ENCODE measurements at regions not wholly inside any gene's neighbourhood (a gene's known extent, or its start where the extent isn't known, plus 50 kb on each side); places are given as distances from the start of the nearest gene placed in this dataset.

DNA sequence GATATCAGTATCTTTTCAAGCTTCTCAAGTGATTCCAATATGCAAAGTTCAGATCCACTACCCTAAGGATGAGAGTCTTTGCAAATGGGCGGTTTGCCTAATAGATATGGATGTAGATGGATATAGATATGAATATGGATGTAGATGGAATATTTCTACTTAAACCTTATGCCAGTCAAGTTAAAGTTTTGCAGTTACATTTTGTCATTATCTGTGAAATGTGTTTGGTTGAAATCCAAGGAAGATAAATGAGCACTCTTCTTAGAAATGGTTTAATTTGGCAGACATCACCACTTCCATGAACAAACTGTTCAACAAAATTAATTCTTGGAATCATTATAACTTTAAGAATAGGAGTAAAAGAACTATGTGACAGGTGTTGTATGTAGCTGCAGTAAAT lies 1066.6 kb downstream of the PCDH18 start:
- Mint-ChIP-seq H3K27me3 (no peaks in the 10 kb centered on the region), H3K9me3 (peaks cover 0 to 22% (median 3%) of the 10 kb centered on the region in 11 donors), H3K4me3 (no peak overlapping the region), H3K27ac (no peak overlapping the region), H3K4me1 (no peaks in the 10 kb centered on the region), H3K36me3 (no peaks in the 10 kb centered on the region)
- no peaks in the 10 kb centered on the region for H3K27me3 ChIP-seq (ENCODE audit: control insufficient read depth in 2 of 2, insufficient read depth in 2 of 2, low read length in 2 of 2)
- CTCF ChIA-PET: no interaction called here
- H3K4me3 ChIP-seq (ENCODE audit: low read length): no peak overlapping the region
- no peaks in the 10 kb centered on the region for H3K4me1 ChIP-seq (ENCODE audit: control insufficient read depth in 2 of 2, insufficient read depth in 2 of 2, low read length in 2 of 2)
- no peaks in the 10 kb centered on the region for H3K36me3 ChIP-seq (ENCODE audit: control insufficient read depth in 2 of 3, insufficient read depth in 3 of 3, low read length in 3 of 3)
- no peak for DNase-seq
- H3K9me3 ChIP-seq (ENCODE audit: control insufficient read depth in 2 of 3, low read length in 3 of 3): no peaks in the 10 kb centered on the region
- H3K27ac ChIP-seq (ENCODE audit: low read depth, low read length): no peak overlapping the region
- no peak for ATAC-seq
- POLR2A ChIA-PET: no interaction called here
- intact Hi-C loops (cut with micrococcal nuclease): no loop called here

- CTCF ChIA-PET: no interaction called here
- H3K4me1 ChIP-seq (ENCODE audit: control insufficient read depth in 2 of 2, insufficient read depth in 2 of 2, low read length in 2 of 2): no peaks in the 10 kb centered on the region
- no peaks in the 10 kb centered on the region for H3K27me3 Mint-ChIP-seq
- peaks cover 0 to 13% (median 1%) of the 10 kb centered on the region in 11 donors for H3K9me3 Mint-ChIP-seq
- H3K36me3 Mint-ChIP-seq: no peaks in the 10 kb centered on the region
- no peak overlapping the region for H3K27ac Mint-ChIP-seq
- DNase-seq: no peak
- no peaks in the 10 kb centered on the region for H3K36me3 ChIP-seq (ENCODE audit: control insufficient read depth in 2 of 3, insufficient read depth in 3 of 3, low read length in 3 of 3)
- H3K4me1 Mint-ChIP-seq: no peaks in the 10 kb centered on the region
- no peak overlapping the region for H3K4me3 Mint-ChIP-seq
- H3K9me3 ChIP-seq (ENCODE audit: control insufficient read depth in 2 of 3, low read length in 3 of 3): no peaks in the 10 kb centered on the region
- H3K27me3 ChIP-seq (ENCODE audit: control insufficient read depth in 2 of 2, insufficient read depth in 2 of 2, low read length in 2 of 2): no peaks in the 10 kb centered on the region
- intact Hi-C loops (cut with micrococcal nuclease): no loop called here
- H3K4me3 ChIP-seq (ENCODE audit: low read length): no peak overlapping the region
- H3K27ac ChIP-seq (ENCODE audit: low read depth, low read length): no peak overlapping the region
- POLR2A ChIA-PET: no interaction called here
- no peak for ATAC-seq
These were observed 1068.4 kb downstream of the PCDH18 start for GRCh38 chr4:136463941-136464340.

GRCh38 chr4:136461533-136461932 lies 1070.8 kb downstream of the PCDH18 start:
- Mint-ChIP-seq H3K4me3 (no peak overlapping the region), H3K9me3 (peaks cover 0 to 13% (median 1%) of the 10 kb centered on the region in 11 donors), H3K27me3 (no peaks in the 10 kb centered on the region), H3K27ac (no peak overlapping the region), H3K36me3 (no peaks in the 10 kb centered on the region), H3K4me1 (no peaks in the 10 kb centered on the region)
- Histone ChIP-seq H3K4me3 (ENCODE audit: low read length) (no peak overlapping the region), H3K9me3 (ENCODE audit: control insufficient read depth in 2 of 3, low read length in 3 of 3) (no peaks in the 10 kb centered on the region), H3K36me3 (ENCODE audit: control insufficient read depth in 2 of 3, insufficient read depth in 3 of 3, low read length in 3 of 3) (no peaks in the 10 kb centered on the region), H3K4me1 (ENCODE audit: control insufficient read depth in 2 of 2, insufficient read depth in 2 of 2, low read length in 2 of 2) (no peaks in the 10 kb centered on the region), H3K27me3 (ENCODE audit: control insufficient read depth in 2 of 2, insufficient read depth in 2 of 2, low read length in 2 of 2) (no peaks in the 10 kb centered on the region), H3K27ac (ENCODE audit: low read depth, low read length) (no peak overlapping the region)
- CTCF ChIA-PET: no interaction called here
- no peak for ATAC-seq
- no peak for DNase-seq
- POLR2A ChIA-PET: no interaction called here
- intact Hi-C loops (cut with micrococcal nuclease): no loop called here

DNA sequence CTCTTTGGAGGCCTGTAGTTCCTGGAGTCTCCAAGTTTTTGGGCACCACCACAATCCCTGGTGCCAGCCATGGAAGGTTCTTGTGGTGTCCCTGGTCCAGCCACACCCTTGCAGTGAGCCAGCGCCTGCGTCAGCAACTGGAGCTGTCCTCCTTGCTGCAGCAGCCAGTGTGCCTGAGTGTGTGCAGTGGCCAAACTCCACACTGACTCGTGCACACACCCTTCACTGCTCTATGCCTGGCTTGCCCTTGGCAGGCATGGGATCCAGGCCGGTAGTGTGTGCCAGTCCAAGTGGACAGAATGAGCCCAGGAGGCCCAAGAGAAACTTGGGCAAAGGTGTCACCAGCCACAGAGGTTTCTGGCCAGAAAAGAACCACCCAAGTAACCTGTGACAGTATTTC lies 1074.0 kb downstream of the PCDH18 start:
- Mint-ChIP-seq H3K27ac (no peak overlapping the region), H3K36me3 (no peaks in the 10 kb centered on the region), H3K4me1 (no peaks in the 10 kb centered on the region), H3K27me3 (no peaks in the 10 kb centered on the region), H3K9me3 (peaks cover 0 to 13% (median 0%) of the 10 kb centered on the region in 11 donors), H3K4me3 (no peak overlapping the region)
- H3K4me1 ChIP-seq (ENCODE audit: control insufficient read depth in 2 of 2, insufficient read depth in 2 of 2, low read length in 2 of 2): no peaks in the 10 kb centered on the region
- no peaks in the 10 kb centered on the region for H3K36me3 ChIP-seq (ENCODE audit: control insufficient read depth in 2 of 3, insufficient read depth in 3 of 3, low read length in 3 of 3)
- ATAC-seq: no peak
- ChIA-PET CTCF (no interaction called here), POLR2A (no interaction called here)
- intact Hi-C loops (cut with micrococcal nuclease): no loop called here
- no peak overlapping the region for H3K4me3 ChIP-seq (ENCODE audit: low read length)
- no peak overlapping the region for H3K27ac ChIP-seq (ENCODE audit: low read depth, low read length)
- no peaks in the 10 kb centered on the region for H3K9me3 ChIP-seq (ENCODE audit: control insufficient read depth in 2 of 3, low read length in 3 of 3)
- no peaks in the 10 kb centered on the region for H3K27me3 ChIP-seq (ENCODE audit: control insufficient read depth in 2 of 2, insufficient read depth in 2 of 2, low read length in 2 of 2)
- DNase-seq: no peak

GRCh38 chr4:136457577-136457976 lies 1074.7 kb downstream of the PCDH18 start:
- Mint-ChIP-seq H3K27me3 (no peaks in the 10 kb centered on the region), H3K4me3 (no peak overlapping the region), H3K27ac (no peak overlapping the region), H3K9me3 (peaks cover 0 to 17% (median 0%) of the 10 kb centered on the region in 11 donors), H3K4me1 (no peaks in the 10 kb centered on the region), H3K36me3 (no peaks in the 10 kb centered on the region)
- ATAC-seq: no peak
- H3K4me1 ChIP-seq (ENCODE audit: control insufficient read depth in 2 of 2, insufficient read depth in 2 of 2, low read length in 2 of 2): no peaks in the 10 kb centered on the region
- intact Hi-C loops (cut with micrococcal nuclease): no loop called here
- no peaks in the 10 kb centered on the region for H3K9me3 ChIP-seq (ENCODE audit: control insufficient read depth in 2 of 3, low read length in 3 of 3)
- H3K36me3 ChIP-seq (ENCODE audit: control insufficient read depth in 2 of 3, insufficient read depth in 3 of 3, low read length in 3 of 3): no peaks in the 10 kb centered on the region
- H3K27ac ChIP-seq (ENCODE audit: low read depth, low read length): no peak overlapping the region
- H3K4me3 ChIP-seq (ENCODE audit: low read length): no peak overlapping the region
- H3K27me3 ChIP-seq (ENCODE audit: control insufficient read depth in 2 of 2, insufficient read depth in 2 of 2, low read length in 2 of 2): no peaks in the 10 kb centered on the region
- ChIA-PET CTCF (no interaction called here), POLR2A (no interaction called here)
- no peak for DNase-seq

DNA sequence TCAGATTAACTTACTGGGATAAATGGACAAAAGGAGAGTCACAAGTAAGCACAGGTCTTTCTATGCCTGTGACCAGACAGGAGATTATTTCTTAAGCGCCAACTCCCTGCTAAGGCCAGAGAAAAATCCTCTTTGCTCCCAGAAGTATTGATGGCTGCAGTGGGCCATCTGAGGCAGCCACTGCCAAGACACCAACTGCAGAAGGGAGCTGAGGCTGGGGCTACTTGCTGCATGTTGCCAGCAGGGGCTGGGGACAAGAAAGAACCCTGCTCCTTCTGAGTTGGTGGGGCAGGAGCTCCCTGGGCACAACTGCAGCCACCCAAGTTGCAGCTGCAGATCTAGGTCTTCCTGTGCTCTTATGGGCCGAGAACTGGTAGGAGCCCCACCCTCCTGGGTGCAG lies 1075.3 kb downstream of the PCDH18 start:
- Mint-ChIP-seq H3K27ac (no peak overlapping the region), H3K36me3 (no peaks in the 10 kb centered on the region), H3K9me3 (peaks cover 0 to 14% (median 0%) of the 10 kb centered on the region in 11 donors), H3K4me1 (no peaks in the 10 kb centered on the region), H3K27me3 (no peaks in the 10 kb centered on the region), H3K4me3 (no peak overlapping the region)
- H3K9me3 ChIP-seq (ENCODE audit: control insufficient read depth in 2 of 3, low read length in 3 of 3): no peaks in the 10 kb centered on the region
- CTCF ChIA-PET: no interaction called here
- ATAC-seq (no peak), DNase-seq (no peak)
- H3K4me1 ChIP-seq (ENCODE audit: control insufficient read depth in 2 of 2, insufficient read depth in 2 of 2, low read length in 2 of 2): no peaks in the 10 kb centered on the region
- POLR2A ChIA-PET: no interaction called here
- H3K36me3 ChIP-seq (ENCODE audit: control insufficient read depth in 2 of 3, insufficient read depth in 3 of 3, low read length in 3 of 3): no peaks in the 10 kb centered on the region
- H3K27ac ChIP-seq (ENCODE audit: low read depth, low read length): no peak overlapping the region
- H3K27me3 ChIP-seq (ENCODE audit: control insufficient read depth in 2 of 2, insufficient read depth in 2 of 2, low read length in 2 of 2): no peaks in the 10 kb centered on the region
- intact Hi-C loops (cut with micrococcal nuclease): no loop called here
- H3K4me3 ChIP-seq (ENCODE audit: low read length): no peak overlapping the region

DNA sequence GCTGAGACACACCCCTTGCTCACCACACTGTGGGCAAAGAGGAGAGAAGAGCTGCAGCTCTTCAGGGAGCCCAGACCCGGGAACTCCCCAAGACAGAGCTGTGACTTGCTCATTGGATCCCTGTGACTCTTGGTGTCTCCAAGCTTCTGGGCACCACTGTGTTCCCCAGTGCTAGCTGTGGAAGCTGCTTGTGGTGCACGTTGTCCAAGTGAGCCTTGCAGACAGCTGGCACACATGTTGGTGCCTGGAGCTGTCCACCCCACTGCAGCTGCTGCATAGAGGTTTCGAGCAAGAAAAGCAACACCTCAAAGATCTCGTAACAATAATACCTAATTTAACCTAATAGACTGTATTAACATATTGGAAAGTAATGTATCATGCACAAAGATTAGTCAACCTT lies 1089.3 kb downstream of the PCDH18 start:
- DNase-seq: no peak
- Mint-ChIP-seq H3K27ac (no peak overlapping the region), H3K4me3 (no peak overlapping the region), H3K36me3 (no peaks in the 10 kb centered on the region), H3K4me1 (no peaks in the 10 kb centered on the region), H3K9me3 (peaks cover 0 to 4% (median 0%) of the 10 kb centered on the region in 11 donors), H3K27me3 (no peaks in the 10 kb centered on the region)
- peak; percentile 20 for ATAC-seq
- Histone ChIP-seq H3K4me1 (ENCODE audit: control insufficient read depth in 2 of 2, insufficient read depth in 2 of 2, low read length in 2 of 2) (no peaks in the 10 kb centered on the region), H3K4me3 (ENCODE audit: low read length) (no peak overlapping the region), H3K27me3 (ENCODE audit: control insufficient read depth in 2 of 2, insufficient read depth in 2 of 2, low read length in 2 of 2) (no peaks in the 10 kb centered on the region), H3K27ac (ENCODE audit: low read depth, low read length) (no peak overlapping the region), H3K36me3 (ENCODE audit: control insufficient read depth in 2 of 3, insufficient read depth in 3 of 3, low read length in 3 of 3) (no peaks in the 10 kb centered on the region), H3K9me3 (ENCODE audit: control insufficient read depth in 2 of 3, low read length in 3 of 3) (no peaks in the 10 kb centered on the region)
- intact Hi-C loops (cut with micrococcal nuclease): no loop called here
- ChIA-PET POLR2A (no interaction called here), CTCF (no interaction called here)

Data from naive thymus-derived CD4-positive, alpha-beta T cell (primary cell).